SH-SY5Y (cell line): ENCODE measurements at regions not wholly inside any gene's neighbourhood (a gene's known extent, or its start where the extent isn't known, plus 50 kb on each side); places are given as distances from the start of the nearest gene placed in this dataset.

ENCODE experiments used
- GATA2 ChIP-seq: IDR thresholded peaks from 2 replicates; pipeline ENCODE4 v1.6.1; 2011; ENCODE audit warnings: mild to moderate bottlenecking, low read depth, low read length
- GATA3 ChIP-seq: IDR thresholded peaks from 2 replicates; pipeline ENCODE4 v1.6.1; 2011; ENCODE audit warnings: low read depth, mild to moderate bottlenecking, low read length, moderate library complexity

DNA sequence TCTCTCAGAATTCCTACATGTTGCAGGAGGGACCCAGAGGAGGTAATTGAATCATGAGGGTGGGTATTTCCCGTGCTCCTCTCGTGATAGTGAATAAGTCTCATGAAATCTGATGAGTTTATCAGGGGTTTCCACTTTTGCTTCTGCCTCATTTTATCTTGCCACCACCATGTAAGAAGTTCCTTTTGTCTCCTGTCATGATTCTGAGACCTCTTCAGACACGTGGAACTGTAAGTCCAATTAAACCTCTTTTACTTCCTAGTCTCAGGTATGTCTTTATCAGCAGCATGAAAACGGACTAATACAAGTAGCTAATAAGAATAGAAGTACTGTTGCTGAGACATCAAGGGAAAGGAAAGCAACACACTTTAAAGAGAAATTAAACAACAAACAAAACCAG, 143.4 kb downstream of the CCDC71L start:
- TF ChIP-seq GATA2 (no peak), GATA3 (no peak)
